Gastrocnemius medialis (tissue), 4 donors: ENCODE measurements at regions not wholly inside any gene's neighbourhood (a gene's known extent, or its start where the extent isn't known, plus 50 kb on each side); places are given as distances from the start of the nearest gene placed in this dataset.

Source experiments
- CTCF ChIP-seq, 5 experiments: fragments of 450-650 bp in 3 of 5; fragments of 200-600 bp in 2 of 5; sonication (generic) in 2 of 5; IDR thresholded peaks in 4 of 5; conservative IDR thresholded peaks in 1 of 5; 1 replicate in 4 of 5; 2 replicates in 1 of 5; pipeline ENCODE4 v1.5.1; 2016 to 2019; ENCODE audit warnings: antibody characterized with exemption in 5 of 5, mild to moderate bottlenecking in 3 of 5, moderate library complexity in 3 of 5
- POLR2A ChIP-seq, 2 donors: fragments of 450-650 bp; IDR thresholded peaks; one replicate each; pipeline ENCODE4 v1.6.1; 2017; ENCODE audit warnings: antibody characterized with exemption in 2 of 2, mild to moderate bottlenecking in 2 of 2, moderate library complexity in 2 of 2

GRCh38 chr6:55925292-55925691 is 49.9 kb upstream of the BMP5 start:
- no peak for TF ChIP-seq CTCF (IDR thresholded peaks at IDR 0.05 in 4 of 5, conservative IDR thresholded peaks at IDR 0.05 in 1 of 5)
- TF ChIP-seq POLR2A (IDR thresholded peaks at IDR 0.05), result no peak
